HuH-7.5 (cell line): ENCODE measurements at regions not wholly inside any gene's neighbourhood (a gene's known extent, or its start where the extent isn't known, plus 50 kb on each side); places are given as distances from the start of the nearest gene placed in this dataset.

Experiments
- DNase-seq: peaks from one replicate; pipeline ENCODE4 v3.0.0; 2011; ENCODE audit warnings: low spot score

- no peak for DNase-seq
Measured at GRCh38 chr1:192524223-192524622, 51.4 kb upstream of the RGS1 start.
